Middle frontal gyrus (tissue), 1 donor: ENCODE measurements at regions not wholly inside any gene's neighbourhood (a gene's known extent, or its start where the extent isn't known, plus 50 kb on each side); places are given as distances from the start of the nearest gene placed in this dataset.

Experiments used
- DNase-seq: peaks from one replicate; pipeline ENCODE4 v3.0.0-alpha.2; 2015; ENCODE audit warnings: low spot score; ENCODE audit errors: extremely low spot score

DNA sequence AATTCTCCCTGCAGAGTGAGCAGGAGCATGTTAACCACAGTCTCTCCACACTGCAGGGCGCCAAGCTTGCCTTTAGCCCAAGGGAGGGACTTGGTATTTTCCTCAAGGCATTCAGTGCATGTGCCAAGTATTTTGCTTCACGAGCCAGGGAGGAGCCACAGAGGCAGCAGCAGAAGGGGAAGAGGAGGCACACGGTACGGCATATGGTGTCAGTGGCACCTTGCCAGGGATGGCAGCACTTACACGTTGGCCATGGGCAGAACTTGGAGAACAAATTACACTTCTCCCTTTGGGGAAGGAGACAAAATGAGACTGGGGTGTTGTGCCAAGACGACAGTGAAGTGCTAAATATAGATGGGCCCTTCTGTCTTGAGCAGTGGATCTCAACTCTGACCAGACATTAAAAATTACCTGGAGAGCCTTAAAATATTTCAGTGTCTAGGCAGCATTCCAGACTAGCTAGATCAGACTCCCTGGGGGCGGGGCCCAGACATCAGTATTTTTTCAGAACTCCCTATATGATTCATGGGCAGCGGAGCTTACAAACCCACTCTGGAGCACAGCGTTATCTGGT, 155.8 kb downstream of the DRD1 start:
- peak; percentile 73 for DNase-seq

DNA sequence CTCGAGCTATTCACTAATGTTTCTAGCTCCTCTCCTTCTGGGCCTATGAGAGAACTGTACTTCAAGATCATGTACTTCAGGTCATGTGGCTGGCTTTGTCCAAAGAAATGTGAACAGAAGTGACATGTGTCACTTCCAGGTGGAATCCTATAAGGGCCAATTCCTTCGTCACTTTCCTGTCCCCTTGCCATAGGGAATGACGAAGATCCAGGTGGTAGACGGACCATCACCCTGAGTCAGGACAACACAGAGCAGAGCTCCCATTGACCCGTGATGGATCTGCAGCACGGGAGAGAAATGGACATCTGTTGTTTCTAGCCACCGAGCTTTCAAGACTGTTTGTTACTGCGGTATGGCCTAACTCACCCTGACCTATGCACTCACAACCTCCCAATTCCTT, 157.0 kb downstream of the DRD1 start:
- no peak for DNase-seq

DNA sequence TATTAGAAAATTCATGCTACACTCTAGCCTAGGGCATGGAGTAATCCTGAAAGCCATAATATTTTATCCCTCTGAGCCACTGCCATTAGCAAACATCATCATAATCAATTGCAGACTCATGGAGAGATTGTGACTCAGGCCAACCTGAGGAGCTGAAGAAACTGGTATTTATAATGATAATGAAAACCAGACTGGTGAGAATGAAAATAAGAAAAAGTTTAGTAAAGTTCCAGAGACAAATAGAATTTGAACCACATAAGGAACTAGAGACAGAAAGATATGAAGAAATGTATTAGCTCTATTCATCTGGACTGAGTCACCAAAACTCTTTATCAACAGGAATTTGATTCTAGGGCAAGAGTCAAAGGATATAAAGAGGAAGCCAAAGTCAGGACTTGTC, 158.7 kb downstream of the DRD1 start:
- DNase-seq = no peak

DNA sequence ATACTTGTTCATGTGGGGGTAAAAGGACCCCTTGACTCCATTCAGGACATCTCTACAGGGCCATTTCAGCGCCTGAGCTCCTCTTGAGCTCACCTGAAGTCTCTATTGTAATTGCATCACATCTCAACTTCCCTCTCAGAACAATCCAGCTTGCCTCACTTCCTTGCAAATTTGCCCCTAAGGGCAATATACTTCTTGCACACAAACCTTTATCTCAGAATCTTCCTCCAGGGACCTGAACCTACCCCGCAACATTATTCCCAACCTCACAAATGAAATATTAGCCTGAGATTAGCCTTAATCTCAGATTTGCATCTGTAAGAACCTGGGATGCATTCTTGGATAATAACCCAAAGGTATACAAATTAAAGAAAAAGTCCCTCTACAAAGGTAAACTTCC, 159.2 kb downstream of the DRD1 start:
- DNase-seq = no peak

DNA sequence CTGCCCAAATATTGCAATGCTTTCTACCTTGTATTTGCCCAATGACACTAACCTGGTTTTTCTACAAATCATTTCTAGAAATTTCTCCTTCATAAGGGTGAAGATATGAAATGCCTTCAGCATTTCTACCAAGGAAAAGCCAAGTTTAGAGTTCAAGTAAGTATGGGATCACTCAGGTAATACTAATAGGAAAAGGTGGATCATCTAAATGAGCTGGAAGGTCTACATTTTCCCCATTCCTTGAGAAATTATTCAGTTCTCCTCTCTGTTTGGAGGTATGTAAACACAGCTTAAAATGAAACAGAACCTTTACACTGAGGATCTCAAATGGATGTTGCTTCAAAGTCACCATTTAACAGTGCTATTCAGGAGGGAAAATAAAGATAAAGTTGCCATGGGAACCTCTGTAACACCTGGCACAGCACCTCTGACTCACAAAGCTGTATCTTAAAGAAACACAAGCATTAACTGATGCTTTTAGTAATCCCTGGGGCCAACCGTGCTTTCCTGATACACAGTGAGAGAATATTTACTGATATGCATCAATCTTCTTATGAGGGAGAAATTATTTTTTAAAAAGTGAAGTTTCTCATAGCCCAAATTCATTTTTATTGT, 161.3 kb downstream of the DRD1 start:
- DNase-seq = no peak

DNA sequence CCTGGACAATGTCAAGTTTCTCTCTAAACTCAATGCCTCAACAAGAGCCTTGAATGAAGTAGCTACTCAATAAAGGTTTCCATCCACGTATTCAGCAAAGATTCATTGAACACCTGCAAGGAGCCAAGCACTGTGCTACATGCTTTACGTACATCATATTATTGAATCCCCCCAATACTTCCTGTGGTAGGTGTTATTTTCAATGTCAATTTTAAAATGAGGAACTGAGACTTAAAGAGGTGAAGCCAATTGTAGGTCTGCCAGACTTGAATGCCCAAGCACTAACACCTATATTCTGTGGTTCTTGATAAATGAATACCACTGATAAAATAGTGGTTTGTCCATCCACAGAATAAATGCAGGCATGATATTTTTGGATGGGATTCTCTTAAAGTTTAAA, 162.3 kb downstream of the DRD1 start:
- no peak for DNase-seq

DNA sequence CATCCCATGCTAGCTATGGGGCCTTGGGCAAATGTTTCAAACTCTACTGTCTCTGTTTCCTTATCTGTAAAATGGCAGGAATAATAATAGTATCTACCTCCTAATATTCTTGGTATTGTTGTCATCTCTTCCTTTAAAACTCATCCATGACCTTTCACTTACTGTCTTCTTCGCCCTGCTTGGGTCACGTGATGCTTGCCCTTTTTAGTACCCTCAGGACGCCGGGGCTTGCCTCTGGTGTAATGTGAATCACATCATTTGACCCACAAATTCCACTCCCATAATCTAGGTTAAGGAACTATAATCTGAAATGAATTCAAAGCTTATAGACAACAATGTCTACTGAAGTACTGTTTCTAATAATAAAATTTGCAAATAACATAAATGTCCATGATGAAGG, 162.7 kb downstream of the DRD1 start:
- no peak for DNase-seq

DNA sequence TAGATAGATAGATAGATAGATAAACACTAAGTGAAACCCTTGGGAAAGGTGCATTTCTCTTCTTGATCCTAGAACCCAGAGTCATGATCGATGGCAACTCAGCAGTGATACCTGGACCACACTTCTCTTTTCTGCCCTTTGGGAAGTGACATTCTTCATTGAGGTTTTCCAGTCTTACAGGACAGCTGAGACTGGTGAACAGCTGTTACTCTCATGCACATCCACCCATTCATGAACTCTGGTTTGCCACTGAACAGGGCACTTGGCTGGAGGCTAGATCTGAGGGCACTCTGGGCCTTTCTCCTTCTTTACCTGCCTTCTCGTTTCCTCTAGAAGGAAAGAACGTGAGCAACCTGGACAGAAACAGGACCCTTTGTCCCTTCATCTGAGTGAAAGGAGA, 164.5 kb downstream of the DRD1 start:
- no peak for DNase-seq

DNA sequence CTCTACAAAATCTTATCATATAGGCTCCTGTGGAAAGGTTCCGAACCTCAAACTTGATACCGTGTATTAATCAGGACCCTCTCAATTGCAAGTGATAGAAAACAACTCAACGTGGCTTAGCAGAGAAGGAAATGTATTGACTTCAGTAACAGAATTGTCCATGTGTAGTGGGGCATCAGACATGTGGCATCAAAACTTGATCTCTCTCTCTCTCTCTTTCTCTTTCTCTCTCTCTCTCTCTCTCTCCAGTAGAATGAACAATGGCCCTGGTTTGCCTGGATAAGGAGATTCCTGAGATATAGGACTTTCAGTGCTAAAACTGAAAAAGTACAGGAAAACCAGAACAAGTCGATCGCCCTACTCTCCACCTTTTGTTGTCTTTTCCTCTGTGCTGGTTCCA, 168.2 kb downstream of the DRD1 start:
- DNase-seq = no peak

DNA sequence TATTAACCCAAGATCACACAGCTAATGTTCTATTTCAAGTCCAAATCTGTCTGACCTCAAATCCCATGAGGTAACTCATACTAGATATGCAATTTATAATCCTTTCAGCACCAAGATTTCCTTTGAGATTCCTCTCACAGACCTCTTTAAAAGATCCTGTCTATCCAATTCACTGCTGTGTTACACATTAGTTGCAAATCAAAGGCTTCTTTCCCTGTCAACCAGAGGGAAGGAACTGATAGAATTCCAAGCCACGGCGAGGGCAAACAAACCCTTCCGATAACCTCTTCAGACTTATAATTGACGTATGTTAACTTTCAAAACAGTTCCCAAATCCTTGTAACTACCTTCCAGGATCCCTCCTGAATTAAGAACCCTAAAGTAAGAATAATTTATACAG, 168.9 kb downstream of the DRD1 start:
- no peak for DNase-seq

DNA sequence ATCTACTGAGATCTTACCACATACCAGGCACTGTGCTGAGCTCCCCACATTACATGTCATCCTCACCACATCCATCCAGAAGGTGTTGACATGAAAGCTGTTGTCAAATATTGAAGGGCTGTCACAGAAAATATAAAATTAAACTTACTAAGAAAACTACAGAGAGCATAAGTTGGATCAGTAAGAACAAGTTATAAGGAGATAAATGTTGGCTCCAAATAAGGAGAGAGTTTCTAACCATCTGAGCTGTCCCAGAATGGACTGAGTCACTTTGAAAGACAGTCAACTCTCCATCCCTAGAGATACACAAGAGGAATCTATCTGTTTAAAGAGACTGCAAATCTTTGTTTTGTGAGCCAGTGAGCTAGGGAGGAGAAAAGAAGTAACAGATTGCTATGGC, 169.8 kb downstream of the DRD1 start:
- no peak for DNase-seq

DNA sequence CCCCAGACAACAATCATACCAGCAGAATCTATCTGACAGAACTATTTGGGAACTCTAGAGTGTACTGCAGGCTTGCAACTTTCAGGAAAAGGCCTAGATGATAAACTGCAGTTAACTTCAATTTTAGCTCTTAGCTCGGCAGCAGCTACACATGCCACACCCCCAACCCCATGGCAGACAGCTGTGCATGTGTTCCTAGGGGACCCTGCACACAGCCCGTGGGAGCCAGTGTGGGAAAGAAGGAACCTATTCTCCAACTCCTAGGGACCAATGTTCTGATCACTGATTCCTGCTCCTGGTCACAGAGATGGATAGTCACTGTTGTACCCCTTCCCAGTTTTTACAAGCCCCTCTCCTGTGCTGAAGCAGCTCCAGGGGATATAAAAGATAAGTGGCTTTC, 179.6 kb downstream of the DRD1 start:
- DNase-seq = no peak

DNA sequence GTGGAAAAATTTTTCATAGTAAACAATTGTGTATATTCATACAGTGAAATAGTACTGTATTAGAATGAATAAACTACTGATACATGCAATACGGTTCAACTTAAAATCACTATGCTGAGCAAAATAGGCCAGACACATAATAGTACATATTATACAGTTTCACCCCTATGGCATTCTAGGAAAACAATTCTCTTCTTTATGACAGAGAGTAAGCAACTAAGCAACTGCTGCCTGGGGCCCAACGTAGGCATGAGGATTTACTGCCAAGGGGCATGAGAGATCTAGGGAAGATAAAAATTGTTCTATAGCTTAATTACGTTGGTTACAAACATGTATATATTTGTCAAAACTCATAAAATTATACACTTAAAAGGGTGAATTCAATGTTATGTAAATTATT, 180.2 kb downstream of the DRD1 start:
- DNase-seq = no peak

DNA sequence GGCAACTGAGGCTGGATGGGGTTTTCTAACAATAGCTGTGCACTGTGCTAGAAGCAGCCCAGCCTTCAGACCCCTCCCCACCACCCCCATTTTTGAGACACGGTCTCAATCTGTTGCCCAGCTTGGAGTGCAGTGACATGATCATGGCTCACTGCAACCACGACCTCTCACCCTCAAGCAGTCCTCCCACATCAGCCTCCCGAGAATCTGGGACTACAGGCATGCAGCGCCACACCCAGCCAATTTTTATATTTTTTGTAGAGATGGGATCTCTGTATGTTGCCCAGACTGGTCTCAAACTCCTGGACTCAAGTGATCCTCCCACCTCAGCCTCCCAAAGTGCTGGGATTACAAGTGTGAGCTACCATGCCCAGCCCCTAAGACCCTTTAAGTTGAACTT, 182.5 kb downstream of the DRD1 start:
- DNase-seq = no peak

DNA sequence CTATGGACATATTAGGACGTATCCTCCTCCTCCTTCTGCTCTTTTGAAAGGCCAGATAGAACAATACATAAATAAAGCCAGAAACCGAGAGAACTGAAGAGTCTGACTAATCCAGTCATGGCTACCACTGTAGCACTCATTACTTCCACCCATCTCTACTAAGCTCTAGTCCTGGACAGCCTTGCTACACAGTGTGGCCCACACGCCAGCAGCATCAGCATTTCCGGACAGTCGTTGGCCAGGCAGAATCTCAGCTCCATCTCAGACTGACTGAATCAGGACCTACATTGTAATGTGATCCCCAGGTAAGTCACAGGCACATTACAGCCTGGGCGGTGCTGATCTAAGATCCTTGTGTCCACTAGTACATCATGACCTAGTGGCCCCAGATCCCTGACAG, 182.9 kb downstream of the DRD1 start:
- no peak for DNase-seq

DNA sequence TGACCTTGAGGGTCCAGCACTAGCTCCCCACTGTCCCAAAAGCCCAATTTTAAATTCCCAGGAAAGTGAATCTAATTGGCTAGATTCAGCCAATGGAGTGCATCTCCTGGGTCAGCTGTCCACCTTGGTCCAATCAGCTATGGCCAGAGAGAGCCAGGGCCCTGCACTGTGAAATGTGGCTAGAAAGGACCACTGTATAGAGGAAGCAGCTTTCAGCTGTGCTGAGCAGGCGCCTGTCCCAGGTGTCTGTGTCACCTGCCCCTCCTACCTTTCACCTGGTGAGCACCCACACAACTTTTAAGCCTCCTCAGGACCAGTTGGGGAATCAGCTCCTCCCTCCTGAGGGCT, 186.2 kb downstream of the DRD1 start:
- DNase-seq = no peak

DNA sequence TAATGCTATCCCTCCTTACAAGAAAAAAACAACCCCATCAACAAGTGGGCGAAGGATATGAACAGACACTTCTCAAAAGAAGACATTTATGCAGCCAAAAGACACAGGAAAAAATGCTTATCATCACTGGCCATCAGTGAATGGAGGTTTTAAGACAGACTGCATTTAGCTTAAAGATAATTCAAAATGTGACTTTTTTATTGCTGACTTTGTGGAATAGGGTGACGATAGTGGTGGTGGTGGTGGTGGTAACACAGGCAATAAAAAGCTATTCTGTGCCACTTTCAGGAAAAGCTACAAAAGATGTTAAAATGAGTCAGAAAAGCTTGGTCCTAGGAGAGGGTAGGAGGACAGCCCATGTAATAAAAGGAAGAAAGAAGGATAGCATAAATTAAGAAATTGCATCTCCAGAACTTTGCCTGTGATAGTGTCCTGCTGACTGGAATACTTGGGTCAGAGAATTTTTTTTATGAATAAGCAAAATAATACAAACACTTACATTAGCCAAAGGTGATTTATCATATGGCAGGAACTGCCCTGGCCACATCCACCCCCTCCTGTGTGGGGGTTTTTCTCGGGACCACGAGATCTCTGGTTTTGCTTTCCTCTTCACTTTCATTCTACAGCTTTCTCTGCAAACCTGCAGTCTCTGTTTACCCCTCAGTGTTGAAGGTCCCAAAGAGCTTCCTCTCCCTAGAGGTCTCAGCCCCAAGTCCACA, 186.7 kb downstream of the DRD1 start:
- DNase-seq = no peak

DNA sequence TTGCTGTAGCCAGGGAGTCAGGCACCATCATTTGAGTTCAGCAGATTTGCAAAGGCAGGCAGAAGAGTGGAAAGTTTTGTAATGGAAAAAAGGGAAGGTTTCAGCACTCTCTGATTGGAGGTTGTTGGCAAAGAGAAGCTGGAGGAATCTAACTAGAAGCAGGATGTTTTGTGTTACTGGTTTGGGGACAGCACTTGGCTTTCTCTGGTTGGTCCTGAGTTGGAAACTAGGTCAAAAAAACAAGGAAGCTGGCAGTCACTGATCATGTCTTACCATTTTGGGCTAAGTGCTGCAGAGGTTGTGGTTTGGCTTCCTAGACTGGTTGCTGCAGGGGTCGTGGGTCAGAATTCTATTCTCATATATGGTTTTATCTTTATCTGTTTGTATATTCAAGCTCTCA, 189.8 kb downstream of the DRD1 start:
- no peak for DNase-seq

DNA sequence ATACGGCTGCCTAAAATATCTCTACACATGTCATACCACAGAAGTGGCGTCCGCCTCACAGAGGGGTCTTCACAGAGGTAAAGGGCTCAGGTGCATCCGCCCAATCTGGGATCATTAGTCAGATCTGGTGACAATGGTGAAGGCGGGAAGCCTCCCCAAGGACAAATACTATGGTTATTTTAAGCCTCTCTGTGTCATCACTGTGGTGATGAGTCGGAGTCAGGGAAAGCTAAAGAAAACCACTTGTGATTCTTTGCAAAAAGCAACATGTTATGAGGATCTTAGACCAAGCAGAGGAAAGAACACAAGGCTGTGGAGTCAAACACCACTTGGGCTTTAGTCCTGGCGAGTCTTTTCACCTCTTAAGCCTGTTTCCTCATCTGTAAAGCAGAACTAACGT, 190.4 kb downstream of the DRD1 start:
- peak; percentile 16 for DNase-seq

DNA sequence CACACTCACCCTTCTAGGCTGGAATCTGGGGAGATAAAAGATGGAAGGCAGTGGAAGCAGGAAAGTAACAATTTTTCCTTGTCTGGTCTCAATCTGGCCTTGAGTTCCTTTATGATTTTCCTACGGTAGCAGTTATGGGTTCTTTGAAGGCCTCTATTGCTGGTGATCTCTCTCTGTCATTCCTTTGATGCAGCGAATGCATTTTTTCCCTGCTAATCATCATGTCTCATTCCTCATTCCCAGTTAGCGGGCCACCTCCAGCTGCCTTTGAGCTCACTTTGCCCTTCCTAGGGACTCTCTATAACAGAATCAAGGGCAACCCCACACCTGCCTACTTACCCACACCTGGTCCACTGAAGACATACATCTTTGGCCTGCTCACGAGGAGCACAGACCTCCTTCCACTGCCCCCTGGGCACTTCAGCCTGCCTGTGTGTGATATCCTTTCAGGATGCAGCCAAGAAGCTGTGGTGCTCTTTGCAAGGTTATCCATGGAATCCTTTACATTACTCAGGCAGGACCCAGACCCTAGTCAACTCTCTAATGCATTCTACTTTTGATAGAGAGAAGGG, 191.7 kb downstream of the DRD1 start:
- DNase-seq = no peak

DNA sequence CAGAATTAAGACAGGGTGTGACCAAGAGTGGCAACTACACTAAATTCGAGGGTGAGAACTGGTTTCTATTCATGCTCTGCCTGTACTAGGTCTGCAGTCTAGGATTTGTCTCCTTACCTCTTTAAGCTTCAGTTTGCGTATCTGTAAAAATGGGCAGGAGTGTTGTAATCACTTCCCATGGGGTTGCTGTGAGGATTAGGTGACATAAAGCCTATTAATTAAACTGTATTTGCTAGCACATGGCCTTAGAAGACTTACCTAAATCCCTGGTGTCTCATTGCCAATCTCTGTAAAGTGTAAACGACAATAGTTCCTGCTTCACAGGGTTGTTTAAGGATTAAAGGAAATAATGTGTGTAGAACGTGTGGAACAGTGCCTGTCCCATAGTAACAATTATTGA, 193.6 kb downstream of the DRD1 start:
- DNase-seq = no peak

DNA sequence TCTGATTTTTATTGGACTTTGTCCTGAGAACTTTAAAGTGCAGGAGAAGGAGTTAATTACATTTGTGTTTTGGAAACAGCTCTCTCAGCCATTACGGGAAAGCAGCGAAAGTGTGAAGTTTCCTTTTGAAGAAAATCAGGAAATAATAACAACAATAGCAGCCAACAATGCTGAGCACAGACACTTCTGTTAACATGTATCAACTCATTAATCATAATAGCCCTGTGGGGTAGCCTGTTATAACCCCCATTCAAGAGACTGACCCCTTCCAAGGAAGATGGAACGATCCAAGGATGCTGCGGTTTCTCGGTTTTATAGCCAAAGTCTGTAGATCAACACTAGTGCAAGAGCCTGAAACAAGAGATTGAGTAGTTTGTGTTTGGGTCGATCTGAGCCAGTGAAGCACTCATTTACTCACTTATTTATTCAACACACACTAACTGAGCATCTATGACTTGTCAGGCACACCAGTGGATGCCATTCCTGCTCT, 195.5 kb downstream of the DRD1 start:
- no peak for DNase-seq
